BJ (cell line): ENCODE measurements at regions not wholly inside any gene's neighbourhood (a gene's known extent, or its start where the extent isn't known, plus 50 kb on each side); places are given as distances from the start of the nearest gene placed in this dataset.

ENCODE experiments used
- CTCF ChIA-PET: fragments of 350-600 bp; formaldehyde crosslinking; extraction: SDS; loops from one replicate; lab custom pipeline; 2021; ENCODE audit warnings: antibody characterized with exemption, inconsistent platforms; lab: Yijun Ruan, JAX
- POLR2A ChIA-PET: fragments of 300-600 bp; sonication (Branson Sonifier 250); formaldehyde crosslinking; extraction: SDS; loops from one replicate; lab custom pipeline; 2021; ENCODE audit warnings: antibody characterized with exemption; lab: Charles Lee
- DNase-seq: peaks from one replicate; pipeline ENCODE4 v3.0.0-alpha.2; 2011; ENCODE audit warnings: low read depth
- H3K27me3 ChIP-seq: 2 replicates; pipeline ENCODE4 v1.6.0; 2011; ENCODE audit warnings: low read length; ENCODE audit not compliant: control insufficient read depth, insufficient read depth
- H3K36me3 ChIP-seq: 2 replicates; pipeline ENCODE4 v1.5.1; 2011; ENCODE audit warnings: low read length; ENCODE audit not compliant: control insufficient read depth, insufficient read depth
- H3K4me3 ChIP-seq: 2 replicates; pipeline ENCODE4 v1.5.1; 2011; ENCODE audit warnings: low read depth, mild to moderate bottlenecking, control low read depth, low read length
- TF ChIP-seq, protein P1 (sequence below): IDR thresholded peaks from 2 replicates; pipeline ENCODE4 v1.5.1; 2011; ENCODE audit warnings: low read depth, mild to moderate bottlenecking, control low read depth, inconsistent platforms, low read length, moderate library complexity; ENCODE audit not compliant: insufficient read depth

DNA sequence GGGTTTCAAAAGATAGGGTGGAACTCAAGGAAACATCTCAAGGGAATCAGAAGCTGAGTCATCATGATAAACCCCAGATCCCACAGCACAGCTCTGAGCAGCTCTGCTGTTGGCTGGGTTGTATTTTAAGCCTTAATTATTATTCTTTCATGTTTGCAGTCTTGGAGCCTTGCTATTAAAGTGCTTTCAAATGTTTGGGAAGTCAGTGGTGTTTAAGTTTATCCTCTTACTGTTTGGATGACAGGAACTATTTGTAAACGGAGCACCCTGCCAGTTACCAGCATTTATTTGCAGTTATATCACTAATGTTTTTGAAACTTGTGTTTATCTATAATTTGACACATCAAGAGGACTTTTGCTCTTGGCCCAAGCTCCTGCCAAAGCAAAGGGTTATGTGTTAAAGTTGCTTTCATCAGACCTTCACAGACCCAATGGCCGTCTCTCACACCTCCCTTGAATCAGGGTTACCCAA, 141.1 kb upstream of the SPDL1 start:
- no peak for DNase-seq
- POLR2A ChIA-PET, result no interaction called here
- no peaks in the 10 kb centered on the region for H3K36me3 ChIP-seq
- no peaks in the 10 kb centered on the region; the same call in 1 of the 2 replicates for H3K27me3 ChIP-seq
- TF ChIP-seq, protein P1, sequence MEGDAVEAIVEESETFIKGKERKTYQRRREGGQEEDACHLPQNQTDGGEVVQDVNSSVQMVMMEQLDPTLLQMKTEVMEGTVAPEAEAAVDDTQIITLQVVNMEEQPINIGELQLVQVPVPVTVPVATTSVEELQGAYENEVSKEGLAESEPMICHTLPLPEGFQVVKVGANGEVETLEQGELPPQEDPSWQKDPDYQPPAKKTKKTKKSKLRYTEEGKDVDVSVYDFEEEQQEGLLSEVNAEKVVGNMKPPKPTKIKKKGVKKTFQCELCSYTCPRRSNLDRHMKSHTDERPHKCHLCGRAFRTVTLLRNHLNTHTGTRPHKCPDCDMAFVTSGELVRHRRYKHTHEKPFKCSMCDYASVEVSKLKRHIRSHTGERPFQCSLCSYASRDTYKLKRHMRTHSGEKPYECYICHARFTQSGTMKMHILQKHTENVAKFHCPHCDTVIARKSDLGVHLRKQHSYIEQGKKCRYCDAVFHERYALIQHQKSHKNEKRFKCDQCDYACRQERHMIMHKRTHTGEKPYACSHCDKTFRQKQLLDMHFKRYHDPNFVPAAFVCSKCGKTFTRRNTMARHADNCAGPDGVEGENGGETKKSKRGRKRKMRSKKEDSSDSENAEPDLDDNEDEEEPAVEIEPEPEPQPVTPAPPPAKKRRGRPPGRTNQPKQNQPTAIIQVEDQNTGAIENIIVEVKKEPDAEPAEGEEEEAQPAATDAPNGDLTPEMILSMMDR, result no peak
- no peak overlapping the region for H3K4me3 ChIP-seq
- CTCF ChIA-PET, result no interaction called here

DNA sequence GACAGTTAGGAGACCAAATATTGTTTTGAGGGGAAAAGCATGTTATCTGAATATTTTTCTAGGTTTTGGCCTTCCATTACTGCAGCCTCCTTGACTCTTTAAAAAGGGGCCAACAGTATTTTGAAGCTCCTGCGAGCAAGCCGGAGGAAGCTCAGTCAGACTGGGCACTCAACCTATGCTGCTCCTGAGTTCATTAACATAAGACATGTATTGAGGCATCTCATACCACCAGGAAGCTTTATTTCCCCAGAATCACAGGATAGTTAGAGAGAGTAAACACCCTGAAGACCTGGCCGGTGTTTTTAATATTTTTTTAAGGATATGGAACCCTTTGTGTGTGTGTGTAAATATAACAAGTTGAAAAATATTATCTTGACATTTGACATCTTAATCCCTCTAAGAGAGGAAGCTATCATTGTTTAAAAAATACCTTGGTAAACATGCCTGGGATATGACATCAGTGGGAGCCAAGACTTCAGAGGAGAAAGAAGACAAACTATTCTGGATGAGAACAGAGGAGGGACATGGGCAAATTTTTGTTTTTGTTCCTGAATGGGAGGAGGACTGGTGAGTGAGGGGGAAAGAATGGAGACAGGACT, 139.3 kb upstream of the SLIT3 start:
- POLR2A ChIA-PET, result no interaction called here
- TF ChIP-seq, protein P1, result no peak
- DNase-seq, result no peak
- CTCF ChIA-PET, result no interaction called here
- Histone ChIP-seq H3K4me3 (no peak overlapping the region), H3K36me3 (no peaks in the 10 kb centered on the region), H3K27me3 (no peaks in the 10 kb centered on the region; the same call in 1 of the 2 replicates)

DNA sequence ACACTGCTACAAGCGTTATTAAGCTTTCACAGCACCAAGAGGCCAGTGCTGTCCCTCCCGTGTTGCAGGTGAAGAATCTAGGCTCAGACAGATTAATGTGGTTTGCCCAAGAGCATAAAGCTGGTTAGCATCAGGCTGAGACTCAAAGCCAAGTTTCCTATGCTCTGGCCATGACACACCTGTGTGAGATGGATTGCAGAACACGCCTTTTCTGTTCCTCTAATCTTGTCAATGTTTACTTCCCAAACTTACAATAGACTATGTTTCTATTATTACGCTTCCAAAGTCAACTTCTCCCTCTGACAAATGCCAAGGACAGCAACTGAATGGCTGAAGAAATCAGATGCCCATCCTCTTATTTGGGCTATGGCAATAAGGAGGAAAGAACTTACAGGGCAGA, 138.4 kb upstream of the SLIT3 start:
- CTCF ChIA-PET, result no interaction called here
- DNase-seq, result no peak
- no peak overlapping the region for H3K4me3 ChIP-seq
- no peaks in the 10 kb centered on the region; the same call in 1 of the 2 replicates for H3K27me3 ChIP-seq
- TF ChIP-seq, protein P1, result no peak
- POLR2A ChIA-PET, result no interaction called here
- H3K36me3 ChIP-seq, result no peaks in the 10 kb centered on the region

DNA sequence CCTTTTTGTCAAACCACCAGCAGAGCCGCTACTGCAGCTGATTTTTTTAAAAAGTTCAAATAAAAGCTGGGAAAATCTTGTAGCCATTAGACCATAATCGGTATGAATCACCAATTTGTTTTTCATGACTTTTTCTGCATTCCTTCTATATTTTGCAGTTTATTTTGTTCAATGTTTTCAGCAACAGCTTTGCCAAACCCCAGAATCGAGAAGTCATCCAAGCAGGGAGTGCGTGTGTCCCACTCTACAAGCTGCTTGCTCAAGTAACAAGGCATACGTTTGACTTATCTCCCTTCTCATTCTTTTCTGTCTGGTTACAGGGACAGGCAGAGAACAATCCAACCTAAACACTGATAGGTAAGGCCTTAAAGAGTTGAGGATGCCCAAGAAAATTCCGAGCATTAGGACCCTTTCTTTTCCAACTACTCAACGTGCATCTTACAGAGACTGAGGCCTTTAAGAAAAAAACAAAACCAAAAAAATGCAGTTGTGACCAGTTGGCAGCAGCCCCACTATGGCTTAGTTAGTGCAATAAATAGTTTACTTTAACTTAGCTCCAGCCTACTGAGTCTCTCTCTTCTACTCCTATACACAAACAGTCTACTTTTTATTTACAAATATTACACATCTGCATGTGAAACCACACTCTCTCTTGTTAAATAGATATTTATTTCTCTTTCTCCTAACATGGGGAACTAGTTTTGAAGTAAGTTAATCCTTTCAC, 134.7 kb upstream of the SLIT3 start:
- Histone ChIP-seq H3K27me3 (no peaks in the 10 kb centered on the region), H3K36me3 (no peaks in the 10 kb centered on the region), H3K4me3 (no peak overlapping the region)
- DNase-seq, result peak; percentile 47
- ChIA-PET CTCF (interaction anchor here (0.6 kb wide), 1 partner anchor 128 kb away, joined by 3 read pairs; no protein-coding TSS in a partner anchor), POLR2A (interaction anchor here (0.8 kb wide), 1 partner anchor 20 kb away, joined by 4 read pairs; no protein-coding TSS in a partner anchor)
- TF ChIP-seq, protein P1, result no peak

DNA sequence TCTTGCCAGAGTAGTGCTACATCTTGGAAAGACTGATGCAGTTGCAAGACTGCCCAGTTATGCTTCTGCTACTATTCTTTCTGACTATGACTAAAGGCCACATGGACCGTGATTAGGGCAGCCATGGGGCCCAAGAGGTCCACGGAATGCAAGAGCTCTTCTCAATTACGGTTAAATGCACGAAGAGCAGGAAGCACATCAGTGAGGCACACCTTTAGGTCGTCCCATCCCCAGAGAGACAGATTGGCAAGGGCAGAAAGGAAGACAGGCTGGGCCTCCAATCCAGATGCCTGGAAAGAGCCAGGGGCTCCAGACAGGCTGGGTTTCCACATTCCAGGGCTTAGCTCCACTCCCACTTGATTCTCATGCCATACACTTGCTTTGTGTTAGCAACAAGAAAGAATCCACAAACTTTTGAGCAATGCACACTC, 132.3 kb upstream of the SLIT3 start:
- TF ChIP-seq, protein P1, result no peak
- DNase-seq, result no peak
- ChIA-PET POLR2A (no interaction called here), CTCF (interaction anchor here (1.2 kb wide), 1 partner anchor 14 kb away, joined by 3 read pairs; no protein-coding TSS in a partner anchor)
- Histone ChIP-seq H3K36me3 (no peaks in the 10 kb centered on the region), H3K27me3 (no peaks in the 10 kb centered on the region), H3K4me3 (no peak overlapping the region)
